Activated CD8-positive, alpha-beta memory T cell treated with anti-CD3 and anti-CD28 coated beads for 1 hour (primary cell): ENCODE measurements at regions not wholly inside any gene's neighbourhood (a gene's known extent, or its start where the extent isn't known, plus 50 kb on each side); places are given as distances from the start of the nearest gene placed in this dataset.

Experiments
- DNase-seq, 2 donors: peaks; one replicate each; pipeline ENCODE4 v3.0.0-alpha.2; 2020; ENCODE audit warnings: low read depth in 1 of 2; ENCODE audit errors: extremely low read depth in 1 of 2

DNA sequence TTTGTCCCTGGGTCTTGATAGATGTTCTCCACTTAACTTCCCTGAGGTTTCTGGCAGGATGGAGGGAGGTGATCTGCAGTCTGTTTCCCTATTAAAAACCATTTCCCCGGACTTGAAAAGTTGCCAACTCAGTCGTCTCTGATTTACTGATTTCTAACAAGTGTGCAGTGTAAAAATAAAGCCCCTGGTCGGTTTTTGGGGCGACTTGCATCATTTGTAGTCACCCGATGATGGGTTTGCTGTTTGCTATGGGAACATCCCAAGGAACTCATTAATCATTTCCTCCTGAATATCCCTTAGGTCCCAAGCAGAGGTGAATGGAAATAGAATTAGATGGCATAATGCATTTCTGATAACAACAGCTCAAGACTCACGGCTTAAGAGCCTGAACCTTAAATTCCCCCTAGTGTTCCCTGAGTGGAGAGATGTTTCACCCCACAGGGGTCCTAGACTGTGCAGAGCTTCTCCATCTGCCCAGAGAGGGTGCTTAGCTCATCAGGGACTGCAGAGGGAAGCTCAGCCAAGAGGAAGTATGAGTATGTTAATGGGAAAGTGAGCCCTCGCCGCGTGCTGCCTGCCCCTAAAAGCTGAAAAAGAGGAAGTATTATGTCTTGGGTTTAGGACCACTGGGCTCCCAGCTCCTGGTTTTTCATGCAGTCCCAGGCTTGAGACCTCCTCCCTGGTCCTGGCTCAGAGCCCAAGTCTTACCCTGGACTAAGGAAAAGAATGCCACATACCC, 115.1 kb upstream of the DAP start:
- DNase-seq: no peak

DNA sequence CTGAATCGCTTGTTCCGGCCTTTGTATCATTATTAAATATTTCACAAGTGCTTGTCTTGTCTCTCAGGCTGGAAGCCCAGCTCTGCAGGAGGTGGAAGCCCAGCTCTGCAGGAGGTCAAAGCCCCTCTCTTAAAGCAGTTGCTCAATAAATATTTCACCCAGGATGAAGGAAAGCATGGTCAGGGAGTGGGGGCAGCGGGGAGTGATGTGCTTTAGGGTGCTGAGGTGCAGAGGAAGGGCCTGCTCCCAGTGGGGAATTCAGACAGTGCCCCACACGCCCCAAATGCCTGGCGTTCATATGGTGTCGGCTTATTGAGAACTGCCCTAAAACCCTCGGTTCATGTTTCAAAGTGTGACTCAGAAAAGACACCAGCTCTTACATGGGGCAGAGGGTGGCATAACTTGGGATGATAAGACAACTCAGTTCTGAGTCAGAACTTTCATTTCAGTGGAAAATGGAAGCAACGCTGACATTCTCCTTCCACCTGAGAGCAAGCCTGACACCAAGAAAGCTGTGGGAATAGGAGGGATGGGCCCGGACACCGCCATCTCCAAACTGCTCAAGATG, 114.3 kb upstream of the DAP start:
- no peak for DNase-seq

GRCh38 chr5:10874541-10874940, 113.5 kb upstream of the DAP start:
- no peak for DNase-seq

DNA sequence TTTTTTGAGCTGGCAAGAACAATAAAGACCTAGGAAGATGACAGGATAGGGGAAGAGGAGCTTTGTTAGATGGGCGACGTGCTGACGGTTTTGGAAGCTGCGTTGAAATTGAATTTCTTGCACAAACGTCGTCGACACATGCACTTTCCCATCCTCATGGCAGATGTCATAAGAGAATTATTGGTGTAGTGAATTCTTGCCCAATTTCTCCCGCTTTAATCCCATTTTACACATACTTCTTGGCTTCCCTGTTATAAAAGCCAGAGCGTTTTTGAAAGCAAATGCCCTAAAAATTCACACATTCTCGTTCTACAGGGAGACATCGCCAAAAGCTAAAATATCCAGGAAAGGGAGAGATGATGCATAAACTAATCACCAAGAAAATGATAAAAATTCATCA, 109.8 kb upstream of the DAP start:
- no peak for DNase-seq

DNA sequence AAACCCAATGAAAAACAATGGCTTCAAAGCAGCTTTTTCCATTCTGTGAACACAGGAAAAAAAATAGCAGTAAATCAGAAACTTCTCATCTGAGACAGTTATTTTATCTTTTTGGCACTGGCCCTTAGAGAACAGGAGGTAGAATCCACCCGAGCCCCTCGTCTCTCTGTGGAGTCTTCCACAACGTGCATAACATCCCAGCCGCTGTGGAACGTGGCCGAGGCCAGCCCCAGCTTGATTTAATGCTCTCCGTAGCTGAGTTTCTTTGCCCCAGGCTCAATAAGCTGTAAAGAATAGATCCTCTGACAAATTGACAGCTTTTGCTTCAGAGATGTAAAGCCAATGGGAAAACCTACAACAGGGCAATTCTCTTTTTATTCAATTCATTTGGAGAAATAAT, 107.9 kb upstream of the DAP start:
- no peak for DNase-seq

- no peak for DNase-seq
Measured at GRCh38 chr5:10867389-10868303, 106.6 kb upstream of the DAP start.

DNA sequence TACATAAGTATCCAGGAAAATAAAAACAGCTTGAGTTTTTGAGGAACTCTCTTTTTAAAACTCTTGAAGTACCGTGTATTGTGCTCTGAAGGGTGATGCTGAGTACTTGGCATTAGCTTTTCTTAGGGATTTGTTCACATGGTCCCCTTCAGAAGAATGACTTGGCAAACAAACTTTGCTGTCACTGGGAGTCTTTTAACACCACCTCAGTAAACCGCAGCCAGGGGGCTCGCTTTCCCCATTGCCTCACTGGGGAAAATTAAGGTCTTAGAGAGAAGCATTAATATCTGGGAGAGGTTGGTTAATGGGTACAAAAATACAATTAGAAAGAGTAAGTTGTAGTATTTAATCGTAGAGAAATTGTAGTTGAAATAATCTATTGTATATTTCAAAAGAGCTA, 105.9 kb upstream of the DAP start:
- DNase-seq: no peak

DNA sequence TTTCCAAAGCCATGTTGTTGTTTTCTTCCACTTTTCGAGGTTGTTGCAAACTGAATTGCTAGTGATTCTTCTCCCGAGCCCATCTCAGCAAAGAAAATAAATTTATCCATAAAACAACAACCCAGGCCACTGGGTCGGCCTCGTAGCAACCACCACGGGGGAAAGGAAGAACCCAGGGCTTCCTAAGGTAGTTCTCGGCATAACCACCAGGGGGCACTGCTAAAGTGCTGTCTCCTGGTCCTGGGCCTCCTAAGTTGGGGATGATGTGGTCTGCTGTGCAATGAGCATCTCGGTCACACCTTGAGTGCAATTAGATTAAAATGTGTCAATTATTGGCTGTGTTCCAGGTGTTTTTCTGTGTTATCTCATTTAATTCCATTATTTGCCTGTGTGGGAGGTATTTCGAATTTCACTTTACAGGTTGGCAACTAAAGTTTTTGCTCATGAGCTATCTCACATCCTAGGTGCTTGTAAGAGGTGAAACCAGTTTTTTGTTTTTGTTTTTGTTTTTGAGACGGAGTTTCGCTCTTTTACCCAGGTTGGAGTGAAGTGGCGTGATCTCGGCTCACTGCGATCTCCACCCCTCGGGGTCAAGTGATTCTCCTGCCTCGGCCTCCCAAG, 102.8 kb upstream of the DAP start:
- DNase-seq: peak in 1 of 2 donors; percentile 22

DNA sequence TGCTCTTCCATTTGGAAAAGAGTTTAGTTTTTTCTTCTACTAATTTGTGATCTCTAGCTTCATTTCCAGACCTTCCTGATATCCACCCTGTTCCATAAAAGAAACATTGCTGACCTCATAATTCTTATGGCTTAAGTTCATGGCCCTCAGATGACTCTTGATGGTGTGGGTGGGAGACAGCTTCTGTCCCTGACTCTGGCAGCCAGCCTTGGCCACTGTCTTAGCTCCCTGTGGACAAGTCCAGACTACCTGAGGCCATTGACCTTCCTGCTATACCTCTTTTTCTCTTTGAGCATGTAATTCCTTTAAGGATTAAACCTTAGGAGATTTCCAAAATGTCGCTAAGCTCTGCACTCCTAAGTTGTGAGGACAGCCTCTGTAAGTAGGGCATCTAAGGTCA, 101.1 kb upstream of the DAP start:
- DNase-seq: no peak

- no peak for DNase-seq
Measured at GRCh38 chr5:10861423-10861790, 100.4 kb upstream of the DAP start.

DNA sequence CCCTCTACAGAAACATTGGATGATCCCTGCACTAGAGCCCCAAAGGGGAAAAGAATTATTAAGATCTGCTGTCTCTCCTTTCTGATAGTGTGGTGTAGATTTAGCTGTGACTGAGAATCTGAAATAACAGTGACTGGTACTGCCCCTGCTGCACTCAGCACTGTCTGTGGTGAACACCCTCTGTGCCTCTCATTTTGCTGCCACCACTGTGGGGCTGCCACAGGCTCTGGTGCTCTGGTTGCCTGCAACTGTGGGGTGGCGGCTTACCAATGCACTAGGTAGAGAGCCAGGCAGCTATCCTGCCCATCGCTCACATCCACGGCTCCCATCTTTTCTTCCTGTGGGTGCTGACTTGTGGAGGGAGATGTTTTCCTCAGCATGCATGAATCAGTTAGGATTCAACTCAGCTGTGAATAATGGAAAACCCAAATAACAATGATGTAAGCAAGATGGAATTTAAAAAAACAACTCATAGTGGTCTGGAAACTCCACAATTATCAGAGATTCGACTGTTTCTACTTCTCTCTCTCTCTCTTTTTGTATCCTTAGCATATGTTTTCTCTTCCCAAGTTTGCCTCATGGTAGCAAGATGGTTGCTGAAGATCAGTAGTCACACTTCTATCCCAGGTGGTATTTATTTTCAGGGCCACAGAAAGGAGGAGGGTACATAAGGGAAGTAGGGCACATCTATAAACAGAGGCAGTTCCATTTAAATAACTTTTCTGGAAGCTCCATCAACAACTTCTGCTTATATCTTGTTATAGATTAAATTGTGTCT, 99.8 kb upstream of the DAP start:
- no peak for DNase-seq

DNA sequence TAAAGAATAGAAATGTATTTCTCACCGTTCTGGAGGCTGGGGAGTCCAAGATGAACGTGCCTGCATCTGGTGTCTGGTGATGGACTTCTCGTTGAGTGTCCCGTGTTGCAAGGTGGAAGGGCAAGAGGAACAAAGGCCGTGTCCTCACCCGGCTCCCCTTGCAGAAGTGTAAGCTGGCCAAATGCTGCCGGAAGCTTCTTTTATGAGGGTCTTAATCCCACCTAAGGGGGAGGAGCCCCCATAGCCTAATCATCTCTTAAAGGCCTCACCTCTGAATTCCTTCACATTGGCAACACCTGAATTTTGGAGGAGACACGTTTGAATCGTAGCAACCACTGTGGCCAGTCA, 99.1 kb upstream of the DAP start:
- DNase-seq: no peak

DNA sequence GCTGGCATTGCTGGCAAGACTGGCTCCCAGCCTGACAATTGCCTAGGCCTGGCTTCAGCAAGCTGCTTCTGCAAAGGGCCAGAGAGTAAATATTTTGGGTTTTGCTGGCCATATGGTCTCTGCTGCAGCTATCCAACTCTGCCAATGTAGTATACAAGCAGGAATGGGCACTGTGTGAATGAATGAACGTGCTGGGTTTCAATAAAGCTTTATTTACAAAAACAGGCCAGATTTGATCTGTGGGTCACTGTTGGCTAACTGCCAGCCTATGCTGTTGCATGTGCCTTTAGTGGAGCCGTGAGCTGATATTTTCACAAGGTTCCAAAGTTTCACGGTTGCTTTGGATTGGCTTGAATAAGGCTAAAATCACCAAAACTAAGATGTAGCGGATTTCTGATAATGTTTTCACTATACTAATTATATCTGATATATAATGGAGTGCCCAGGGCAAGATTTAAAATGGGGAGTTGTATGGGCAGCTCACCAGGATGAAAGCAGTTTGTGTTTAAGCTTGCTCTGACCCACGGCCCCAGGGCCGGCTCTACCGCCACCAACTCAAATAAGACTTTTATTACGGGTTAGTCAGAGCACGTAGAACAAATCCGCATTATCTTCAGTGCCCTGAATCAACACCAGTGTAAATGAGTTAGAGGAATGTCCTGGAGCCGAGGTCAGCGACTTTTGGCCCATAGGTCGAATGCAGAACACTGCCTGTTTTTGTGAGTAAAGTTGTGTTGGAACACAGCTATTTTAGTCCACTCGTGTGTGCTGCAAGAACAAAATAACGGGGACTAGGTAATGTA, 98.6 kb upstream of the DAP start:
- no peak for DNase-seq

DNA sequence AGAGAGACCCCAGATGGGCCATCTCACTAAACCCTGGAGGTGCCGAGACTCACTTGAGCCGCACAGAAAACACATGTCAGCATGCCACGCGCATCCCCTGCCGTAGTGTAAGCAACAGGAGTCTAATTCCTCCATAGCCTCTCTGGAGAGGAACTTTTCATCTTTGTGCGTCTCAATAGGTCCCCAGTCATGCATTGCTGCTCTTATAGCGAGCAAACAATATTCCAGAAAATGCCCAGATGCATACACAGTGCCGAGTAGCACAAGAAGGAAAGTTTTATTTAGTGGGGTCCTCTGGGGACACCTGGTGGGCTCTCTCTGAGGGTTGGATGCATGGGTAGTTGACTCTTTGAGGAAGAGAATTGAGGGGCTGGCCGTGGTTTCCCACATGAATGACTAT, 97.9 kb upstream of the DAP start:
- DNase-seq: no peak

DNA sequence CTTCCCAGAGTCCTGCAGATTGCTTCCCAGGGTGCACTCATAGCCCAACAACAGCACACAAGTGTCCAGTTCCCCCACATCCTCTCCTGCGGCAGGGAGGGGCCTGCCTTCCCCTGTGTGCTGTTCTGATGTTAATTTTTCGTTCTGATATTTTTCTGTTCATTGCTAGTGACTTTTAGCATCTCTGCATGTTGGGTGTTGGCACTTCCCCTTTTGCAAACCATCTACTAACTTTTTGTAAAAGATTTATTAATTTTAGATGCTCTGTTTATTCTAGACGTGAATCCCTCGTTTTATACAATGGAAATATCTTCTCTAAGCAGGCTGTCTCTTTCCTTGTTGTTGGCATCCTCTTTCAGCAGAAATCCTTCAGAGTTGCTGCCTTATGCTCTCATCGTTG, 97.3 kb upstream of the DAP start:
- DNase-seq: no peak

DNA sequence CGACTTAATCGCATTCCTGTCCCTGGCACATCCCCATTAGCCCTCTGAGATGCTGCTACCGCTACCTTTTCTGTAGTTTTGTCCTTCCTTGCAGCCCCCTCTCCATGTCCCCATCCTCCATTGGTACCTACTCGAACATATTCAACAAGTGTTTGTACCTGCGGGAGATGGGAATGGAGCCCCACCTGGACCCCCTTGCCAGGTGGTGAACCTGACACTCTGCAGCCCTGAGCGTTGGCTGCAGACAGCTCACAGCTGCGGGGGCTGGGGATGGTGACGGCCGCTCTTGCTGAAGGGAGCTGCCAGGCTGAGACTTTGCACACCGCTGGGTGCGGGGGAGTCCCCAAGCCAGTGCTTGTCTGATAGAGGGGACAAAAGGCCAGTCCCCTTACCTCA, 96.3 kb upstream of the DAP start:
- DNase-seq: no peak

DNA sequence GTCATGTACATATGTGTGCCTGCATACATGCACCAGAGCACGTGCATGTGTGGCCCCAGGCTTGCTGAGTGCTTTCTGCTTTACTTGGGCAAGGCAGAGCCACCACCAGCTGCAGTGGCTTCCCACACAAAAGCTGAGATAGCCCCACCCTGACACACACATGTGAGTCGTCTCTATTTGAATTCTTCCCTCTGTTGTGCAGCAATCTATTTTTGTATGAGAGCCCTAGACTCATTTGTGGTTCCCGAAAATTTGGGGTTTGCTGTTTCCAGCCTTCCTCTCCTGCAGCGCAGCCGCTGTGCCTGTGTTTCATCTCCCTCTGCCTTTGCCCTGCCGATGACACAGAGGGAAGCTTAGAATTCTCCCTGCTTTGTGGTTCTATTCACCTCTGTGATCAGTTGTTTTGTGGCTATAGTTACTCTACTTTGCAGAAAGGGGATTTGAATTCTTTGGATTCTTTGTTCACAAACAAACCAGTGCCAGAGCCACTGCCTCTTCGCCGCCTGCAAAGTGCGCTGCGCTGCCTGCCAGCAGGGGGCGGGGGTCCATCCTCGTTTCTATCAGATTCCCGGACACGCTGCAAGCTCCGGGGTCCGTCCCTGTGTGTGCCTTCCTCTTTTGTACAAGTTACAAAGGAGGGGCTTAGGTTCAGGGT, 95.8 kb upstream of the DAP start:
- no peak for DNase-seq

GRCh38 chr5:10856071-10856470, 95.0 kb upstream of the DAP start:
- no peak for DNase-seq

DNA sequence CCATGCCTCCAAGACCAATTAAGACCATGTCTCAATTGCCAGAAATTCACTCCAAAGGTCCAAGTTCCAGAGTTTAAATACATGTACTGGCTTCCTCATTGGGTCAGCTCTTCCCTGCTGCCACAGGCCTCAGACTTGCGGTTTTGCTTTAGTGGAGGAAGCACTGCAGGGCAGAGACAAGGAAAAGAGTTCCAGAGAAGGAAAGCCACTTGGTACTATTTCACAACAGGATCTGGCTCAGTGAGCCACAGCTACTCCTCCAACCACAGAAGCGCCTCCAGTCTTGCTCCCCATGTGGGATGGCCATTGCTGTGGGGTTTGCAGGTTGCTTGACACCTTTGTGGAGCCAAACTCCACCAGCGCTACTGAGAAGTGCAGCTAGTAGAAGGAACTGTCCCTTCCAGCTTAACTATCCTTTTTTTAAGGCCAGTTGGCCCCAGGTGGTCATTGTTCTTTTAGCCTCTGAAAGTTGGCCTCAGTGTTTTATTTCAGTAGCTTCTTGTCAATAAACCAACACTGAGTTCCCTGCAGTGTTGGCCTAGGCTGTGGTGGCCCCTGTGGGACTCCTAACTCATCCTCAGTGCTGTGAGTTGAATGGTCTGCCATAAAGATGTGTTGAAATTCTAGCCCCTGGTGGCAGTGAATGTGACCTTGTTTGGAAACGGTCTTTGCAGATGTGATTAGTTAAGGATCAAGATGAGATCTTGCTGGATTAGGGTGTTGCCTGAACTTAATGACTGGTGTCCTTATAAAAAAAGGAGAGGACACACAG, 93.7 kb upstream of the DAP start:
- no peak for DNase-seq
